Gastrocnemius medialis (tissue), 4 donors: ENCODE measurements at regions not wholly inside any gene's neighbourhood (a gene's known extent, or its start where the extent isn't known, plus 50 kb on each side); places are given as distances from the start of the nearest gene placed in this dataset.

Experiments
- CTCF ChIP-seq, 5 experiments: fragments of 450-650 bp in 3 of 5; fragments of 200-600 bp in 2 of 5; sonication (generic) in 2 of 5; IDR thresholded peaks in 4 of 5; conservative IDR thresholded peaks in 1 of 5; 1 replicate in 4 of 5; 2 replicates in 1 of 5; pipeline ENCODE4 v1.5.1; 2016 to 2019; ENCODE audit warnings: antibody characterized with exemption in 5 of 5, mild to moderate bottlenecking in 3 of 5, moderate library complexity in 3 of 5
- POLR2A ChIP-seq, 2 donors: fragments of 450-650 bp; IDR thresholded peaks; one replicate each; pipeline ENCODE4 v1.6.1; 2017; ENCODE audit warnings: antibody characterized with exemption in 2 of 2, mild to moderate bottlenecking in 2 of 2, moderate library complexity in 2 of 2

GRCh38 chr5:29370248-29370647 is 1823.2 kb upstream of the CDH6 start:
- TF ChIP-seq CTCF (IDR thresholded peaks at IDR 0.05 in 4 of 5, conservative IDR thresholded peaks at IDR 0.05 in 1 of 5) = no peak
- TF ChIP-seq POLR2A (IDR thresholded peaks at IDR 0.05) = no peak
